HFF-Myc (cell line): ENCODE measurements at regions not wholly inside any gene's neighbourhood (a gene's known extent, or its start where the extent isn't known, plus 50 kb on each side); places are given as distances from the start of the nearest gene placed in this dataset.

ENCODE experiments used
- DNase-seq: peaks from one replicate; pipeline ENCODE4 v3.0.0-alpha.2; 2011; ENCODE audit warnings: low read depth; ENCODE audit errors: extremely low read depth
- H3K4me3 ChIP-seq: replicated peaks from 2 replicates; pipeline ENCODE4 v1.5.1; 2011; ENCODE audit warnings: low read depth, mild to moderate bottlenecking, control low read depth, low read length
- CTCF ChIP-seq: IDR thresholded peaks from 2 replicates; pipeline ENCODE4 v1.5.1; 2012; ENCODE audit warnings: mild to moderate bottlenecking, low read depth, low read length, control low read depth; ENCODE audit errors: missing control alignments

DNA sequence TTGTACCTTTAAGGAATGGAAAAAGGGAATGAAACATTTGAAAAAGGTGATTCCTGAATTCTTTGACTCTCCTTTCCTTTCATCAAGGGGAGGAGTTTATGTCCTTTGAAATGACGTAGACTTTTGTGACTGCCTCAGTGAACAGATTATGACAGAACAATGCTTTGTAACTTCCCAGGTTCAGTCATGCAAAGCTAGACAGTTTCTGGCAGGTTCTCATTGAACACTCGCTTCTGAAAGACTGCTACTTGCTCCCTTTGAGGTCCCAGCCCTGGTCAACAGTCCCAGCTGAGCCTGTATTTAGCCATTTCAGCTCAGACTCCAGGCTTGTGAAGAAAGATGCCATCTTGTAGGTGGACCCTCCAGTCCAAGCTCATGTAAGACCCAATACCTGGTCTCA is 1178.9 kb downstream of the BCL11B start:
- no peak overlapping the region for H3K4me3 ChIP-seq
- TF ChIP-seq CTCF = no peak
- DNase-seq = no peak

DNA sequence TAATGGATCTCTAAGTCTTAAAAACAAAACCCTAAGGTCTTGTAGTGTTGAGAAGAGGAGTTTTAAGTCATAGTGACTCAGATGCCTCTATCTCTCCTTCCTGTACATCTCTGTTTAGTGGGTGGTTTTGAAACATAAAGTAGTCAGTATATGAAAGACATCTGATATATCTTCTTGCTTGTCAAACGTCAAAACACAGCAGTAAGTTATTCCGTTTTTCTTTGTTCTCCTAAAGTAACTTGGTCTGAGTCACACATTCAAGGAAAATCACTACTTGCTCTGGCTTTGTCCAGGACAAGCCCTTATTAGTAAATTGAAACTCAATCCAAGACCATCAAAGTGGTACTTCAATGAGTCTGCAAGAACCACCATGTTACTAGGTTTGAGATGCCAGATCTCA is 1172.5 kb downstream of the BCL11B start:
- DNase-seq = no peak
- no peak overlapping the region for H3K4me3 ChIP-seq
- no peak for TF ChIP-seq CTCF

DNA sequence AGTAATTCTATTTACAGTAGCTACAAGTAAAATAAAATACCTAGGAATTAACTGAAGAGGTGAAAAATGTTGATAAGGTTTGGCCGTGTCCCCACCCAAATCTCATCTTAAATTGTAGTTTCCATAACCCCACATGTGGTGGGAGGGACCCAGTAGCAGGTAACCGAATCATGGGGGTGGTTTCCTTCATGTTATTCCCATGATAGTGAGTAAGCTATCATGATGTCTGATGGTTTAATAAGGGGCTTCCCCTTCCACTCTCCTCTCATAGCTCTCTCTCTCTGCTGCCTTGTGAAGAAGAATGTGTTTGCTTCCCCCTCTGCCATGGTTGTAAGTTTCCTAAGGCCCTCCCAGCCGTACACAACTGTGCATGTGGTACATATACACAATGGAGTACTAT is 1170.7 kb downstream of the BCL11B start:
- TF ChIP-seq CTCF = no peak
- DNase-seq = no peak
- H3K4me3 ChIP-seq = no peak overlapping the region

- no peak for TF ChIP-seq CTCF
- DNase-seq = no peak
- H3K4me3 ChIP-seq = no peak overlapping the region
Measured at GRCh38 chr14:98103705-98104104, 1168.3 kb downstream of the BCL11B start.

- TF ChIP-seq CTCF = no peak
- no peak overlapping the region for H3K4me3 ChIP-seq
- no peak for DNase-seq
Measured at GRCh38 chr14:98109326-98109725, 1162.7 kb downstream of the BCL11B start.

DNA sequence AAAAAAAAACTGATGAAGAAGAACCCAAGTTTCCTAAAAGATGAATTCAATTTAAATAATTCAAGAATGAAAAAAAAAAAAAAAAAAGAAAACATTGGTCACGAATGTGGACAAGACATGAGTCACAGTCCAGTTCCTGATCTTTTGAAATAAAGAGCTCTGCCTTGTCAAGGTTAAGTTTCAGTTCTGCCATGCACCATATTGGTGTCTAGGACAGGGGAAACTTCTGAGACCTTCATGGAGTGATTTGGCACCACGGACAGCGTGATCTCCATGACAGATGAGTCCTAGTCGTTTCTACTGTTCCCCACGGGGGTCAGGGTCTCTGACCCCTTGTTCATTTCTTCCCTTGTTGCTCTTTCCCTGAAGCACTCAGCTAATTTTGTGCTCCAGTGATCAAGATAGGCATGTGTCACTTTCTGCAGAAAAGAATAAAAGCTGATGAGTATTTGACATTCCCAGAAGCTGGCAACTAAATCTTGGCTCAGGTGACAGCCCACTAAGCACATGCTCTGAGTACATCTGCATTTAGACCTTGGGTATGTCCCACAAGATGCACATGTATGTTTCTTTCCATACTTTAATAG is 1159.7 kb downstream of the BCL11B start:
- H3K4me3 ChIP-seq = no peak overlapping the region
- no peak for DNase-seq
- TF ChIP-seq CTCF = no peak

GRCh38 chr14:98114122-98114895 is 1157.7 kb downstream of the BCL11B start:
- DNase-seq = no peak
- no peak overlapping the region for H3K4me3 ChIP-seq
- no peak for TF ChIP-seq CTCF
